Mammary epithelial cell (primary cell): ENCODE measurements at regions not wholly inside any gene's neighbourhood (a gene's known extent, or its start where the extent isn't known, plus 50 kb on each side); places are given as distances from the start of the nearest gene placed in this dataset.

Experiments
- CTCF ChIP-seq, 2 donors: IDR thresholded peaks in 1 of 2; conservative IDR thresholded peaks in 1 of 2; 2 replicates each; pipeline ENCODE4 v1.5.1; 2011 to 2012; ENCODE audit warnings: inconsistent platforms in 2 of 2, low read length in 2 of 2, mild to moderate bottlenecking in 2 of 2, control low read depth in 1 of 2, low read depth in 1 of 2; ENCODE audit not compliant: insufficient read depth in 1 of 2; ENCODE audit errors: extremely low read depth in 1 of 2
- EZH2 ChIP-seq: IDR thresholded peaks from 2 replicates; pipeline ENCODE4 v1.6.1; 2012; ENCODE audit warnings: low read length, inconsistent platforms, borderline replicate concordance

- no peak for TF ChIP-seq CTCF (conservative IDR thresholded peaks at IDR 0.05 in 1 of 2, IDR thresholded peaks at IDR 0.05 in 1 of 2; ENCODE audit: extremely low read depth in 1 of 2, insufficient read depth in 1 of 2, low read depth in 1 of 2, low read length in 2 of 2)
- no peak for TF ChIP-seq EZH2
These were observed 651.1 kb upstream of the TBX3 start for GRCh38 chr12:115335048-115335447.
